ENCODE measurements at regions not wholly inside any gene's neighbourhood (a gene's known extent, or its start where the extent isn't known, plus 50 kb on each side); places are given as distances from the start of the nearest gene placed in this dataset.
A peak's percentile ranks its signal among the peaks of the same experiment; 100 is the strongest.

DNA sequence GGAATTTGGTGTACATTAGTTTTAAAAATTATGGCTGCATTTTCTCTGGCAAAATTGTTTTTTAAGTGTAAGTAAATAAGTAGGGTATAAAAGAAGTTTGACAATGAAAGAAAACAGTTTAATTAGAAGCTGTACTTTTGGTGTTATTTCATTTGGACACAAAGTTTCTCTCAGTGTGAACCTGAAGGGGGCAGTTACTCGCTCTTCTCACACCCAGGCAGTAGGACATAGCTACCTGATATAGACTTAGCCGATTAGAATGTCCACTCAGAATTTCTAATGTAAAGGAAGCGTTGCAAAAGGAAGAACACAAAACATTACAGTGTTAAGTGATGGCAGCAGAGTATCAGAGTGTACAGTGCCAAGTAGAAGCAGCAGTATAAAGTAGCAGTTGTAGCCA lies 311.9 kb upstream of the TECRL start:
- ATAC-seq (ENCODE audit: insufficient read depth, low FRiP score) (no peak), DNase-seq (no peak)
- Histone ChIP-seq H3K36me3 (ENCODE audit: control insufficient read depth in 4 of 4, insufficient read depth in 4 of 4, low read length in 4 of 4) (no peaks in the 10 kb centered on the region), H3K27ac (ENCODE audit: low read depth in 1 of 2, low read length in 1 of 2) (no peak overlapping the region), H3K4me1 (ENCODE audit: control insufficient read depth in 5 of 5, insufficient read depth in 5 of 5, low read length in 5 of 5) (no peaks in the 10 kb centered on the region), H3K9me3 (ENCODE audit: control insufficient read depth in 4 of 4, insufficient read depth in 3 of 4, low read length in 3 of 4) (no peaks in the 10 kb centered on the region), H3K27me3 (ENCODE audit: control insufficient read depth in 3 of 3, insufficient read depth in 3 of 3, low read length in 2 of 3) (no peaks in the 10 kb centered on the region), H3K4me3 (no peak overlapping the region), H3K9ac (ENCODE audit: insufficient read depth in 1 of 2, low read length in 2 of 2) (no peak overlapping the region)
- 85 to 88% methylated on average over 3 of the region's 3 CpGs for WGBS, 2 donors
- TF ChIP-seq, protein P1, sequence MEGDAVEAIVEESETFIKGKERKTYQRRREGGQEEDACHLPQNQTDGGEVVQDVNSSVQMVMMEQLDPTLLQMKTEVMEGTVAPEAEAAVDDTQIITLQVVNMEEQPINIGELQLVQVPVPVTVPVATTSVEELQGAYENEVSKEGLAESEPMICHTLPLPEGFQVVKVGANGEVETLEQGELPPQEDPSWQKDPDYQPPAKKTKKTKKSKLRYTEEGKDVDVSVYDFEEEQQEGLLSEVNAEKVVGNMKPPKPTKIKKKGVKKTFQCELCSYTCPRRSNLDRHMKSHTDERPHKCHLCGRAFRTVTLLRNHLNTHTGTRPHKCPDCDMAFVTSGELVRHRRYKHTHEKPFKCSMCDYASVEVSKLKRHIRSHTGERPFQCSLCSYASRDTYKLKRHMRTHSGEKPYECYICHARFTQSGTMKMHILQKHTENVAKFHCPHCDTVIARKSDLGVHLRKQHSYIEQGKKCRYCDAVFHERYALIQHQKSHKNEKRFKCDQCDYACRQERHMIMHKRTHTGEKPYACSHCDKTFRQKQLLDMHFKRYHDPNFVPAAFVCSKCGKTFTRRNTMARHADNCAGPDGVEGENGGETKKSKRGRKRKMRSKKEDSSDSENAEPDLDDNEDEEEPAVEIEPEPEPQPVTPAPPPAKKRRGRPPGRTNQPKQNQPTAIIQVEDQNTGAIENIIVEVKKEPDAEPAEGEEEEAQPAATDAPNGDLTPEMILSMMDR (IDR thresholded peaks at IDR 0.05; ENCODE audit: control extremely low read depth, extremely low read depth) = no peak

DNA sequence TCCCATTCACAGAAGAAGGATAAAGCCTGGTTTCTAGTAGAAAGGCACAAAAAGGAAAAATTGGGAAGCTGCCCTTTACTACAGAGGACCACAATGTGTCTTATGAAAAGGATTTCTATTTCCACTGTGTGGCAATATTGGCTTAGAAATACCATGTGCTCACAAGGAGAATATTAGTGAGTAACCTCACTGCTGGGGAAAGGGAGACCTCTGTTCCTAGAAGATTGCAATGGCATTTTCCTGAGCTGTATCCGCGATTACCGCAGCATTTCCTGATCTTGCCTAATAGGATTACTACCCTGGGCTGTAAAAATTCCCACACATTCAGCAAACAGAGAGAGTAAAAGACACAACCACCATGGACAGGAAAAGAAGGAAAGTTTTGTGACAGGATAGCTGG lies 308.8 kb upstream of the TECRL start:
- 74 to 84% methylated on average over 3 of the region's 3 CpGs for WGBS, 2 donors
- peak in 1 of 3 donors; percentile 1 for DNase-seq
- Histone ChIP-seq H3K4me3 (no peak overlapping the region), H3K27me3 (ENCODE audit: control insufficient read depth in 3 of 3, insufficient read depth in 3 of 3, low read length in 2 of 3) (no peaks in the 10 kb centered on the region), H3K9me3 (ENCODE audit: control insufficient read depth in 4 of 4, insufficient read depth in 3 of 4, low read length in 3 of 4) (no peaks in the 10 kb centered on the region), H3K27ac (ENCODE audit: low read depth in 1 of 2, low read length in 1 of 2) (no peak overlapping the region), H3K9ac (ENCODE audit: insufficient read depth in 1 of 2, low read length in 2 of 2) (no peak overlapping the region), H3K4me1 (ENCODE audit: control insufficient read depth in 5 of 5, insufficient read depth in 5 of 5, low read length in 5 of 5) (no peaks in the 10 kb centered on the region), H3K36me3 (ENCODE audit: control insufficient read depth in 4 of 4, insufficient read depth in 4 of 4, low read length in 4 of 4) (no peaks in the 10 kb centered on the region)
- TF ChIP-seq, protein P1 (IDR thresholded peaks at IDR 0.05; ENCODE audit: control extremely low read depth, extremely low read depth) = no peak
- no peak for ATAC-seq (ENCODE audit: insufficient read depth, low FRiP score)

DNA sequence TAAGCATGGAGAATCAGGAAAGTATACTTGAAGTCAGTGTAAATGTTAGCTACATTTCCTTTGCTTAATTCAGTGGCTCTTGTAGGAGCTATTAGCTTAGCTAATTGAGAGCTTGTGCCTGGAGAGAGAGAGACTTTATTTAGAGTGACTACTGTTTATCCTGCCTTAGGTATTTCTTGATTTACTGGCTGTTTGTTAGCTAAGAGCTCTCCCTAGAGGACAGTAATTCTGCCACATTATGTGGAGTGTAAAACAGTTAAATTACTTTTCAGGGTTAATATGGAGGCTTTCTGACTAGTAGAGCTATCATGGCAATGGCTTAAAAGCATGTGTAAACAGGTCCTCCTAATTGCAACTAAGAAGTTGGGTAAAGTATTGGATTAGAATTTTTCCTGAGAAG lies 306.5 kb upstream of the TECRL start:
- no peaks in the 10 kb centered on the region for H3K4me1 ChIP-seq (ENCODE audit: control insufficient read depth in 5 of 5, insufficient read depth in 5 of 5, low read length in 5 of 5)
- ATAC-seq (ENCODE audit: insufficient read depth, low FRiP score) = no peak
- no peaks in the 10 kb centered on the region for H3K9me3 ChIP-seq (ENCODE audit: control insufficient read depth in 4 of 4, insufficient read depth in 3 of 4, low read length in 3 of 4)
- H3K36me3 ChIP-seq (ENCODE audit: control insufficient read depth in 4 of 4, insufficient read depth in 4 of 4, low read length in 4 of 4) = no peaks in the 10 kb centered on the region
- H3K4me3 ChIP-seq = no peak overlapping the region
- no peak overlapping the region for H3K27ac ChIP-seq (ENCODE audit: low read depth in 1 of 2, low read length in 1 of 2)
- no peak overlapping the region for H3K9ac ChIP-seq (ENCODE audit: insufficient read depth in 1 of 2, low read length in 2 of 2)
- H3K27me3 ChIP-seq (ENCODE audit: control insufficient read depth in 3 of 3, insufficient read depth in 3 of 3, low read length in 2 of 3) = no peaks in the 10 kb centered on the region
- TF ChIP-seq, protein P1 (IDR thresholded peaks at IDR 0.05; ENCODE audit: control extremely low read depth, extremely low read depth) = no peak
- DNase-seq = no peak

DNA sequence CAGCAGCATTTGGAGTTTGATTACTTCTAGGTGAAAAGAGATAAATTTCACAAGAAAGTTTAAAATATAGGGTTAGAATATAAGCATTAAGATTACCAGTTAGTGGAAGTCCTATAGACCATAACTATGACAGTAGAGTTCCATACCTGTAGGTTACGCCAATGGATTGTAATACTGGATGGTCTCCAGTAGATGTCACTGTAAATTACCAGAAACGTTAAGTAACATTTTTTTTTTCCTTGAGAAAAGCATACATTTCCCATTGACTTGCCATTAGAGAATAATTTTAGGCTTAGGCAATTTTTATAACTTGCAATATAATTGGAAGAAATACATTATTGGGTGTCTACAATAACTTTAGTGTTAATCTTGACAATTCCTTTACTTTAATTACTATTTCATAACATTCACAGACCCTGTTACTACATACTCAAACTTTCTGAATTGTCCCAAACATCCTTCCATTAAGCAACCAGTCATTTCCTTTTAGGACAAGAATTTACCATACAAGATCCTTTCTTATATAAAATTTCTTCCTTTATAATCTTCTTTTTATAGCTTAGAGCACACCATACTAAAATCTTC lies 304.1 kb upstream of the TECRL start:
- no peaks in the 10 kb centered on the region for H3K4me1 ChIP-seq (ENCODE audit: control insufficient read depth in 5 of 5, insufficient read depth in 5 of 5, low read length in 5 of 5)
- H3K36me3 ChIP-seq (ENCODE audit: control insufficient read depth in 4 of 4, insufficient read depth in 4 of 4, low read length in 4 of 4) = no peaks in the 10 kb centered on the region
- H3K27ac ChIP-seq (ENCODE audit: low read depth in 1 of 2, low read length in 1 of 2) = no peak overlapping the region
- H3K4me3 ChIP-seq = no peak overlapping the region
- no peaks in the 10 kb centered on the region for H3K9me3 ChIP-seq (ENCODE audit: control insufficient read depth in 4 of 4, insufficient read depth in 3 of 4, low read length in 3 of 4)
- WGBS, 2 donors = 7 to 13% methylated on average over 2 of the region's 2 CpGs
- H3K9ac ChIP-seq (ENCODE audit: insufficient read depth in 1 of 2, low read length in 2 of 2) = no peak overlapping the region
- DNase-seq = peak in 2 of 3 donors; percentile 21
- H3K27me3 ChIP-seq (ENCODE audit: control insufficient read depth in 3 of 3, insufficient read depth in 3 of 3, low read length in 2 of 3) = no peaks in the 10 kb centered on the region
- TF ChIP-seq, protein P1 (IDR thresholded peaks at IDR 0.05; ENCODE audit: control extremely low read depth, extremely low read depth) = no peak
- no peak for ATAC-seq (ENCODE audit: insufficient read depth, low FRiP score)
